Left hindlimb (tissue), 1 donor: ENCODE measurements at regions not wholly inside any gene's neighbourhood (a gene's known extent, or its start where the extent isn't known, plus 50 kb on each side); places are given as distances from the start of the nearest gene placed in this dataset.
"Not testable (repeated sequence)": the region's sequence is repeated elsewhere in the genome, so short reads cannot be mapped to it uniquely, and the experiment has no call there.

Experiments
- DNase-seq: peaks from one replicate; pipeline ENCODE4 v3.0.0-alpha.2; 2018

- DNase-seq = no peak
These were observed 324.2 kb upstream of the COBL start for GRCh38 chr7:51640841-51641240.

GRCh38 chr7:51639661-51640334 is 323.2 kb upstream of the COBL start:
- DNase-seq = no peak

- DNase-seq = no peak
These were observed 319.9 kb upstream of the COBL start for GRCh38 chr7:51636503-51636902.

GRCh38 chr7:51635775-51636174 is 319.2 kb upstream of the COBL start:
- no peak for DNase-seq

GRCh38 chr7:51634538-51634937 is 317.9 kb upstream of the COBL start:
- no peak for DNase-seq

GRCh38 chr7:51634025-51634424 is 317.4 kb upstream of the COBL start:
- no peak for DNase-seq

GRCh38 chr7:51633596-51633995 is 317.0 kb upstream of the COBL start:
- no peak for DNase-seq

- DNase-seq = no peak
These were observed 316.4 kb upstream of the COBL start for GRCh38 chr7:51633006-51633405.

- DNase-seq = no peak
These were observed 314.3 kb upstream of the COBL start for GRCh38 chr7:51630933-51631332.

- no peak for DNase-seq
These were observed 312.6 kb upstream of the COBL start for GRCh38 chr7:51629206-51629605.

GRCh38 chr7:51621956-51622355 is 305.3 kb upstream of the COBL start:
- DNase-seq = no peak

GRCh38 chr7:51620706-51621105 is 304.1 kb upstream of the COBL start:
- no peak for DNase-seq

GRCh38 chr7:51619880-51620279 is 303.3 kb upstream of the COBL start:
- no peak for DNase-seq

- no peak for DNase-seq
These were observed 301.1 kb upstream of the COBL start for GRCh38 chr7:51617686-51618085.

GRCh38 chr7:51613911-51614357 is 297.3 kb upstream of the COBL start:
- DNase-seq = no peak

GRCh38 chr7:51611937-51612336 is 295.3 kb upstream of the COBL start:
- DNase-seq = no peak

- DNase-seq = no peak
These were observed 290.8 kb upstream of the COBL start for GRCh38 chr7:51607447-51607846.

- DNase-seq = no peak
These were observed 290.1 kb upstream of the COBL start for GRCh38 chr7:51606601-51607154.

GRCh38 chr7:51602376-51602775 is 285.8 kb upstream of the COBL start:
- DNase-seq = no peak

GRCh38 chr7:51601461-51601860 is 284.9 kb upstream of the COBL start:
- no peak for DNase-seq

GRCh38 chr7:51599935-51600334 is 283.3 kb upstream of the COBL start:
- DNase-seq = not testable (repeated sequence)

GRCh38 chr7:51593628-51594027 is 277.0 kb upstream of the COBL start:
- no peak for DNase-seq

- no peak for DNase-seq
These were observed 276.4 kb upstream of the COBL start for GRCh38 chr7:51592842-51593599.

GRCh38 chr7:51591223-51591622 is 274.6 kb upstream of the COBL start:
- DNase-seq = no peak
